ENCODE measurements at regions not wholly inside any gene's neighbourhood (a gene's known extent, or its start where the extent isn't known, plus 50 kb on each side); places are given as distances from the start of the nearest gene placed in this dataset.

DNA sequence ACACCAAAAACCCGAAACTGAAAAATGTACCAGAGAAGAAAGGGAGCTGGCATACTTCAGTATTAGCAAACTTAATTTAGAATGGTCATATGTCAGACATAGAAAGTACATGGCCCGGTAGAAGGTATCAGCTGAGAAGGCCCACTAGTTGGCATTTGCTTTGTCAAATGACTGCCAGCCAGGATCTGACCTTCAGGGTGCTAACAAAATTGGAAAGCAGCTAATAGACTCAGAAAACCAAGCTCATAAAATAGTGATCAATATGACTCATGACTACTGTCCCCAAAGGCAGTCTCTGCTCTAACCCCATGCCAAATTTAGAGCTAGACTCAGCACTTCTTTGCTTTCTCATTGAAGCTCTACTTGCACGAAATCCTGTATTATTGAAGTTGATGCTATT lies 342.7 kb downstream of the PDGFC start:
- Mint-ChIP-seq H3K27me3 (no peaks in the 10 kb centered on the region), H3K4me1 (no peaks in the 10 kb centered on the region), H3K9me3 (peaks cover 0 to 15% (median 8%) of the 10 kb centered on the region in 8 donors), H3K36me3 (no peaks in the 10 kb centered on the region), H3K4me3 (no peak overlapping the region), H3K27ac (no peak overlapping the region)
- DNase-seq, result no peak
- Histone ChIP-seq H3K27me3 (ENCODE audit: insufficient read depth, low read length) (no peaks in the 10 kb centered on the region), H3K36me3 (ENCODE audit: insufficient read depth, low read length) (no peaks in the 10 kb centered on the region), H3K4me3 (ENCODE audit: low read length in 2 of 2) (no peak overlapping the region), H3K9me3 (ENCODE audit: control insufficient read depth in 1 of 2, low read length in 2 of 2) (no peaks in the 10 kb centered on the region), H3K27ac (ENCODE audit: low read depth, low read length) (no peak overlapping the region), H3K4me1 (ENCODE audit: insufficient read depth, low read length) (no peaks in the 10 kb centered on the region)
- CTCF ChIA-PET (ENCODE audit: partially characterized antibody), result no interaction called here
- intact Hi-C loops (cut with micrococcal nuclease), result no loop called here
- POLR2A ChIA-PET (ENCODE audit: partially characterized antibody), result no interaction called here

DNA sequence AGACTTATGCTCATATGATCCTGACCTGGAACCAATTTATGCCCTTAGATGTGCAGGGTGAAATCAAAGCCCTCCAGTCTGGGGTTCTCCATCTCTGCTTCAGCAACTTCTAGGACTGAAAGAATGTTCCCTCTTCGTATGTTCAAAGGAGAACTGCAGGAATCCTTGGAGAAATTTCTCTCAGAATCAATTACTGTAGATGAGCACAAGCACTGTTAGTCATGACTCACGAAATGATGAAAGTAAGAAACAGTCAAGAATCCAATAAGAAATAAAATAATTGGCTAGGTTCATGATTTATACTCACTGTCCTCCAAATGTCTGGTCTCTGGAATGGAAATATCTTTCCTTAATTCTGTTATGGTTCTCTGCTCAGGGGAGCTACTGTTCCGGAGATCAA lies 348.2 kb downstream of the PDGFC start:
- H3K9me3 ChIP-seq (ENCODE audit: control insufficient read depth in 1 of 2, low read length in 2 of 2), result no peaks in the 10 kb centered on the region
- no peak for DNase-seq
- no peaks in the 10 kb centered on the region for H3K36me3 ChIP-seq (ENCODE audit: insufficient read depth, low read length)
- CTCF ChIA-PET (ENCODE audit: partially characterized antibody), result no interaction called here
- no peaks in the 10 kb centered on the region for H3K4me1 ChIP-seq (ENCODE audit: insufficient read depth, low read length)
- intact Hi-C loops (cut with micrococcal nuclease), result no loop called here
- H3K9me3 Mint-ChIP-seq, result peaks cover 4 to 11% (median 7%) of the 10 kb centered on the region in 8 donors
- no peaks in the 10 kb centered on the region for H3K27me3 ChIP-seq (ENCODE audit: insufficient read depth, low read length)
- H3K4me1 Mint-ChIP-seq, result no peaks in the 10 kb centered on the region
- no peak overlapping the region for H3K4me3 ChIP-seq (ENCODE audit: low read length in 2 of 2)
- H3K27ac Mint-ChIP-seq, result no peak overlapping the region
- no peaks in the 10 kb centered on the region for H3K36me3 Mint-ChIP-seq
- no peak overlapping the region for H3K4me3 Mint-ChIP-seq
- POLR2A ChIA-PET (ENCODE audit: partially characterized antibody), result no interaction called here
- no peak overlapping the region for H3K27ac ChIP-seq (ENCODE audit: low read depth, low read length)
- no peaks in the 10 kb centered on the region for H3K27me3 Mint-ChIP-seq

DNA sequence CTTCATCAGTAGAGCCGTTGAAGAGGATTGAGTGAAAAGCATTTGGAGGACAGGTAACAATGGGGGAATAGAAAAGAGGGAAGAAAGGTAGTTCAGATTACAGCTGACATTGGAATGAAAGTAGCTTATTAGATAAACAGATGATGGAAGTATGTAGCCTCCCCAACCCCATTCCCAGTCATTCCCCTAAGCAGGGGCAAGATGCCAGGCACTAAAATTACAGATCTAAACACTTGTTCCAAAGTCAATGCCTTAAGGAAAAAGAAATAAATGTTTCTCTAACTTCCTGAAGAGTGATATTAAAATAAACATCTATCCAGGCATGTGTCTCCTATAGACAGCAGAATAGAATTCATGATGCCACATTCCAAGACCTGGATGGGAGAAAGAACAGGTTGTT lies 350.8 kb downstream of the PDGFC start:
- intact Hi-C loops (cut with micrococcal nuclease), result no loop called here
- no peaks in the 10 kb centered on the region for H3K4me1 Mint-ChIP-seq
- Histone ChIP-seq H3K4me3 (ENCODE audit: low read length in 2 of 2) (no peak overlapping the region), H3K36me3 (ENCODE audit: insufficient read depth, low read length) (no peaks in the 10 kb centered on the region), H3K9me3 (ENCODE audit: control insufficient read depth in 1 of 2, low read length in 2 of 2) (no peaks in the 10 kb centered on the region), H3K4me1 (ENCODE audit: insufficient read depth, low read length) (no peaks in the 10 kb centered on the region), H3K27me3 (ENCODE audit: insufficient read depth, low read length) (no peaks in the 10 kb centered on the region), H3K27ac (ENCODE audit: low read depth, low read length) (no peak overlapping the region)
- no peaks in the 10 kb centered on the region for H3K36me3 Mint-ChIP-seq
- no peak overlapping the region for H3K4me3 Mint-ChIP-seq
- POLR2A ChIA-PET (ENCODE audit: partially characterized antibody), result no interaction called here
- H3K9me3 Mint-ChIP-seq, result peaks cover 0 to 9% (median 6%) of the 10 kb centered on the region in 8 donors
- CTCF ChIA-PET (ENCODE audit: partially characterized antibody), result no interaction called here
- no peak overlapping the region for H3K27ac Mint-ChIP-seq
- DNase-seq, result no peak
- H3K27me3 Mint-ChIP-seq, result no peaks in the 10 kb centered on the region

DNA sequence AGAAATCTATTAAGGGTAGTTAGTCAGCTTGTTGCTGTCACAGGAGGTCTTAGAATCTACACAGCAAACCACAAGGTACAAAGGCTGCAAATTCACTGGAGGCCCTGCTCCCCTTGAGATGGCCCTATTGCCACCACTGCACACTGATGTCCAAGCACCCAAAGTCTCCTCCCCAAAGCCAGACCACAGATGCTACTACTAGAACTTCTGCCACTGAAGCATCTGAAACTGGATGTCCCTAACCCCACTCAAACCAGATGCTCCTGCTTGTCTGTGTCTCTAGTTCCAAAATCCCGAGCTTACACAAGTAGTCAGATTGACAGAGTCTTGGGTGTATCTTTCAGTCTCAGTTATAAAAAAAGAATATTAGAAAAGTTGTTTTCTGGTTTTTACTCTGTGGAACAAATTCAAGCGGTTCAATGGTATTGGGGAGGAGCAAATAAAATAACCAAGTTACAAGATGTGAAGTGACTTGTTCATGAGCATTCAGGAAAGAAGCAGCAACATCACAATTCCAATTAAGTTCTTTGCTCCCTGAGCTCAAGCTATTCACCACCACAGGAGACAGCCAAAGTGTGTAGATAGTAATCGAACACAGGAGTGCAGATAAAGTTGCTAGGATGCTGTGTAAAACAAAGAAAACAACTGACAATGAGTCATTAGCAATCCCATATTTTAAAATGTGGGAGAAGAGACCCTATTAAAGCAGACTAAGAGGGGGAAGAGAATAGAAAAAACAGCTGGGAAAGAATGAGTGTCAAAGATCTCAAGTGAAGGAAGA lies 352.3 kb downstream of the PDGFC start:
- Histone ChIP-seq H3K27me3 (ENCODE audit: insufficient read depth, low read length) (no peaks in the 10 kb centered on the region), H3K4me3 (ENCODE audit: low read length in 2 of 2) (no peak overlapping the region), H3K4me1 (ENCODE audit: insufficient read depth, low read length) (no peaks in the 10 kb centered on the region), H3K9me3 (ENCODE audit: control insufficient read depth in 1 of 2, low read length in 2 of 2) (no peaks in the 10 kb centered on the region), H3K27ac (ENCODE audit: low read depth, low read length) (no peak overlapping the region), H3K36me3 (ENCODE audit: insufficient read depth, low read length) (no peaks in the 10 kb centered on the region)
- Mint-ChIP-seq H3K36me3 (no peaks in the 10 kb centered on the region), H3K4me1 (no peaks in the 10 kb centered on the region), H3K9me3 (peaks cover 0 to 9% (median 6%) of the 10 kb centered on the region in 8 donors), H3K4me3 (no peak overlapping the region), H3K27me3 (no peaks in the 10 kb centered on the region), H3K27ac (no peak overlapping the region)
- intact Hi-C loops (cut with micrococcal nuclease), result no loop called here
- POLR2A ChIA-PET (ENCODE audit: partially characterized antibody), result no interaction called here
- DNase-seq, result no peak
- CTCF ChIA-PET (ENCODE audit: partially characterized antibody), result no interaction called here

DNA sequence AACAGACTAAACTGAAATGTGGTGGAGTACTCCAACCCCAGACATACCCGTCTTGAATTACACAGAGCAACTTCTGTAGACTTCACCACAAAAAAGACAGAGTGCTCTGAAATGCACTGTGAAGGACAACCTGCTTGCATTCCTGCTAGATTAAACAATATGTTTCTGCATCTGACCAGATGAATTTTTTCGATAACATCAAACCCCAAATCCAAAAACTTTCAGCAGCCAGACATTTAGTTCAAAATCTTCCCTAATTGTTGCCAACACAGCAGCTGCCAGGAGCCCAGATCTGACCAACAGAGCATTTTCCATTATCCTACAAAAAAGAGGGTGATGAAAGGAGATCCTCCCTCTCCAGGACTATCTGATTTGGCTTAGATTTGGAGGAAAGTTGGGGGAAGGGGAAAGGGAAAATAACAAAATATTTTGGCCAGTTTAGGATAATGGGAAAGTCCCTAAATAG lies 356.5 kb downstream of the PDGFC start:
- POLR2A ChIA-PET (ENCODE audit: partially characterized antibody), result no interaction called here
- intact Hi-C loops (cut with micrococcal nuclease), result no loop called here
- no peak overlapping the region for H3K4me3 ChIP-seq (ENCODE audit: low read length in 2 of 2)
- no peak overlapping the region for H3K4me3 Mint-ChIP-seq
- H3K4me1 Mint-ChIP-seq, result no peaks in the 10 kb centered on the region
- no peak overlapping the region for H3K27ac Mint-ChIP-seq
- CTCF ChIA-PET (ENCODE audit: partially characterized antibody), result no interaction called here
- no peak overlapping the region for H3K27ac ChIP-seq (ENCODE audit: low read depth, low read length)
- H3K4me1 ChIP-seq (ENCODE audit: insufficient read depth, low read length), result no peaks in the 10 kb centered on the region
- DNase-seq, result no peak
- no peaks in the 10 kb centered on the region for H3K36me3 Mint-ChIP-seq
- H3K36me3 ChIP-seq (ENCODE audit: insufficient read depth, low read length), result no peaks in the 10 kb centered on the region
- no peaks in the 10 kb centered on the region for H3K9me3 ChIP-seq (ENCODE audit: control insufficient read depth in 1 of 2, low read length in 2 of 2)
- H3K27me3 Mint-ChIP-seq, result no peaks in the 10 kb centered on the region
- peaks cover 0 to 10% (median 2%) of the 10 kb centered on the region in 8 donors for H3K9me3 Mint-ChIP-seq
- H3K27me3 ChIP-seq (ENCODE audit: insufficient read depth, low read length), result no peaks in the 10 kb centered on the region

DNA sequence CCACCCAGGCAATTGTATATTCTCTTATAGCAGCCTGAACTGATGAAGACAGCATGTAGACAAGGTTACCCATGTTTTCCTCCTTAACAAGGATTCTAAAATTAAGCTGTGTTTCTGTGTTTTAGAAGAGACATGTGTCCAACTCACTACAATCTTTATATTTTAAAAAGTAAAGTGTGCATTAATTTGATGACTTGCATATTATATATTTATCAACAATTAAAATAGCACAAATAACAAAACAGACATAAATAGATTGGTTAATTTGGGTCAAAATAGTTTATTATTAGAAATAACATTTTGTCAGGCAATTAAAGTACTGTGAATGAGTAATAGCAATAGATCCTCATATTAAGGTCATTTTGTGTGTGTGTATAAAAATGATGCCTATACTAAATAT lies 357.1 kb downstream of the PDGFC start:
- no peak overlapping the region for H3K27ac Mint-ChIP-seq
- no peak overlapping the region for H3K4me3 Mint-ChIP-seq
- intact Hi-C loops (cut with micrococcal nuclease), result no loop called here
- no peaks in the 10 kb centered on the region for H3K27me3 Mint-ChIP-seq
- ChIA-PET POLR2A (ENCODE audit: partially characterized antibody) (no interaction called here), CTCF (ENCODE audit: partially characterized antibody) (no interaction called here)
- Histone ChIP-seq H3K4me3 (ENCODE audit: low read length in 2 of 2) (no peak overlapping the region), H3K4me1 (ENCODE audit: insufficient read depth, low read length) (no peaks in the 10 kb centered on the region), H3K27ac (ENCODE audit: low read depth, low read length) (no peak overlapping the region), H3K9me3 (ENCODE audit: control insufficient read depth in 1 of 2, low read length in 2 of 2) (no peaks in the 10 kb centered on the region), H3K36me3 (ENCODE audit: insufficient read depth, low read length) (no peaks in the 10 kb centered on the region), H3K27me3 (ENCODE audit: insufficient read depth, low read length) (no peaks in the 10 kb centered on the region)
- no peak for DNase-seq
- no peaks in the 10 kb centered on the region for H3K4me1 Mint-ChIP-seq
- H3K9me3 Mint-ChIP-seq, result peaks cover 0 to 10% (median 3%) of the 10 kb centered on the region in 8 donors
- H3K36me3 Mint-ChIP-seq, result no peaks in the 10 kb centered on the region

DNA sequence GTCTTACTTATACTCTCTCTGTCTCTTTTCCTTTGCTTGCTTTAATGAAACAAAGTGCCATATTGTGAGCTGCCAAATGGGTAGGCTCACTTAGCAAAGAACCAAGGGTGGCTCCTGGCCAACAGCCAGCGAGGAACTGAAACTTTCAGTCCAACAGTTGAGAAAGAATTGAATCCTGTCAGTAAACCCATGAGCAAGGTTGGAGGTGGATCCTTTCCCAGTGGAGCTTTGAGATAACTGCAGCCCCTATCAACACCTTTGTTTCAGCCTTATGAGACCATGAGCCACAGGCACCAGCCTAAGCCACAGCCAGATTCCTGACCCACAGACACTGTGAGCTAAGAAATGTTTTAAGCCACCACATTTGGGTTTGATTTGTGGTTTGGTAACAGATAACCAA lies 362.2 kb downstream of the PDGFC start:
- Mint-ChIP-seq H3K36me3 (no peaks in the 10 kb centered on the region), H3K27me3 (no peaks in the 10 kb centered on the region), H3K9me3 (peaks cover 0 to 4% (median 2%) of the 10 kb centered on the region in 8 donors), H3K4me3 (no peak overlapping the region), H3K27ac (no peak overlapping the region), H3K4me1 (no peaks in the 10 kb centered on the region)
- ChIA-PET POLR2A (ENCODE audit: partially characterized antibody) (no interaction called here), CTCF (ENCODE audit: partially characterized antibody) (no interaction called here)
- no peaks in the 10 kb centered on the region for H3K36me3 ChIP-seq (ENCODE audit: insufficient read depth, low read length)
- no peaks in the 10 kb centered on the region for H3K27me3 ChIP-seq (ENCODE audit: insufficient read depth, low read length)
- no peak overlapping the region for H3K27ac ChIP-seq (ENCODE audit: low read depth, low read length)
- H3K9me3 ChIP-seq (ENCODE audit: control insufficient read depth in 1 of 2, low read length in 2 of 2), result no peaks in the 10 kb centered on the region
- DNase-seq, result no peak
- intact Hi-C loops (cut with micrococcal nuclease), result no loop called here
- no peaks in the 10 kb centered on the region for H3K4me1 ChIP-seq (ENCODE audit: insufficient read depth, low read length)
- H3K4me3 ChIP-seq (ENCODE audit: low read length in 2 of 2), result no peak overlapping the region
